PC-9 (cell line): ENCODE measurements at regions not wholly inside any gene's neighbourhood (a gene's known extent, or its start where the extent isn't known, plus 50 kb on each side); places are given as distances from the start of the nearest gene placed in this dataset.

Source experiments
- BruUV-seq: library from RNA; stranded (reverse); fragments of 400-500 nt; replicated peaks from 2 replicates; lab custom pipeline; 2021; lab: Mats Ljungman, UMichigan
- CTCF ChIA-PET: fragments of 300-600 bp; sonication (Branson Sonifier 250); formaldehyde crosslinking; loops from one replicate; lab custom pipeline; 2022; ENCODE audit warnings: antibody characterized with exemption; lab: Charles Lee
- POLR2A ChIA-PET: fragments of 300-600 bp; sonication (Branson Sonifier 250); formaldehyde crosslinking; loops from one replicate; lab custom pipeline; 2022; ENCODE audit warnings: antibody characterized with exemption; ENCODE audit not compliant: unreplicated experiment; lab: Charles Lee
- DNase-seq, 2 experiments: peaks; one replicate each; pipeline versions ENCODE4 v3.0.0 to v3.0.0-alpha.2; 2015 to 2022; ENCODE audit warnings: mixed read lengths in 1 of 2
- H2AFZ ChIP-seq: fragments of 200-600 bp; sonication (generic); 2 replicates; pipeline ENCODE4 v1.8.1; 2017; ENCODE audit warnings: antibody characterized with exemption
- H3F3A ChIP-seq: fragments of 200-600 bp; sonication (generic); 2 replicates; pipeline ENCODE4 v1.8.1; 2017; ENCODE audit warnings: antibody characterized with exemption, mild to moderate bottlenecking, low read depth; ENCODE audit not compliant: insufficient read depth
- H3K27ac ChIP-seq: fragments of 200-600 bp; sonication (generic); 2 replicates; pipeline ENCODE4 v1.6.1; 2016; ENCODE audit warnings: mixed run types
- H3K27me3 ChIP-seq: fragments of 200-600 bp; sonication (generic); 2 replicates; pipeline ENCODE4 v1.6.1; 2016; ENCODE audit warnings: low read depth, mixed run types; ENCODE audit not compliant: insufficient read depth
- H3K36me3 ChIP-seq: fragments of 200-600 bp; sonication (generic); 2 replicates; pipeline ENCODE4 v1.6.1; 2016; ENCODE audit warnings: low read depth, mixed run types
- H3K4me1 ChIP-seq: fragments of 200-600 bp; sonication (generic); replicated peaks from 2 replicates; pipeline ENCODE4 v1.6.1; 2016; ENCODE audit warnings: mixed run types; ENCODE audit not compliant: insufficient read depth
- H3K4me2 ChIP-seq: fragments of 200-600 bp; sonication (generic); 2 replicates; pipeline ENCODE4 v1.6.1; 2017; ENCODE audit warnings: mixed run types
- H3K4me3 ChIP-seq: fragments of 200-600 bp; sonication (generic); 2 replicates; pipeline ENCODE4 v1.6.1; 2016; ENCODE audit warnings: mixed run types
- H3K79me2 ChIP-seq: fragments of 200-600 bp; sonication (generic); 2 replicates; pipeline ENCODE4 v1.6.1; 2017; ENCODE audit warnings: low read depth, mixed run types
- H3K9me2 ChIP-seq: fragments of 200-600 bp; sonication (generic); 2 replicates; pipeline ENCODE4 v1.8.1; 2017; ENCODE audit warnings: mild to moderate bottlenecking; ENCODE audit not compliant: insufficient read depth
- H3K9me3 ChIP-seq: fragments of 200-600 bp; sonication (generic); 2 replicates; pipeline ENCODE4 v1.8.1; 2016; ENCODE audit warnings: low read depth; ENCODE audit not compliant: insufficient read depth
- H4K20me1 ChIP-seq: fragments of 200-600 bp; sonication (generic); 2 replicates; pipeline ENCODE4 v1.8.1; 2017; ENCODE audit not compliant: insufficient read depth
- CTCF ChIP-seq: fragments of 200-600 bp; sonication (generic); conservative IDR thresholded peaks from 2 replicates; pipeline ENCODE4 v1.6.1; 2017; ENCODE audit warnings: mixed run types, antibody characterized with exemption, mild to moderate bottlenecking, moderate library complexity
- EZH2 ChIP-seq: fragments of 200-600 bp; sonication (generic); IDR thresholded peaks from 2 replicates; pipeline ENCODE4 v1.8.0; 2017; ENCODE audit warnings: antibody characterized with exemption, low read depth
- intact Hi-C: fragments of 100-400 bp; cut with micrococcal nuclease; formaldehyde crosslinking; loops from one replicate; pipeline ENCODE4 v1.10.0; 2022; ENCODE audit not compliant: unreplicated experiment

GRCh38 chr12:98208816-98209215 is 306.6 kb upstream of the TMPO start:
- H3K79me2 ChIP-seq = no peaks in the 10 kb centered on the region
- H3F3A ChIP-seq = no peaks in the 10 kb centered on the region
- intact Hi-C loops = no loop called here
- BruUV-seq = no TSS peak
- no peak overlapping the region for H3K4me2 ChIP-seq
- H4K20me1 ChIP-seq = no peaks in the 10 kb centered on the region
- H3K4me1 ChIP-seq = no peaks in the 10 kb centered on the region
- no peaks in the 10 kb centered on the region for H3K36me3 ChIP-seq
- no peak overlapping the region for H2AFZ ChIP-seq
- peaks cover 9% of the 10 kb centered on the region for H3K27me3 ChIP-seq
- no peaks in the 10 kb centered on the region for H3K9me2 ChIP-seq
- CTCF ChIA-PET = no interaction called here
- no peak for DNase-seq
- H3K27ac ChIP-seq = no peak overlapping the region
- H3K9me3 ChIP-seq = no peaks in the 10 kb centered on the region
- POLR2A ChIA-PET = no interaction called here
- no peak overlapping the region for H3K4me3 ChIP-seq
- TF ChIP-seq CTCF (no peak), EZH2 (no peak)

- no peaks in the 10 kb centered on the region for H3F3A ChIP-seq
- no peaks in the 10 kb centered on the region for H3K9me2 ChIP-seq
- no peaks in the 10 kb centered on the region for H4K20me1 ChIP-seq
- no peaks in the 10 kb centered on the region for H3K36me3 ChIP-seq
- H3K79me2 ChIP-seq = no peaks in the 10 kb centered on the region
- intact Hi-C loops = no loop called here
- no peak overlapping the region for H3K4me2 ChIP-seq
- TF ChIP-seq EZH2 (no peak), CTCF (no peak)
- H2AFZ ChIP-seq = no peak overlapping the region
- POLR2A ChIA-PET = no interaction called here
- no peak overlapping the region for H3K4me3 ChIP-seq
- peaks cover 9% of the 10 kb centered on the region; the same call in 1 of the 2 replicates for H3K27me3 ChIP-seq
- no TSS peak for BruUV-seq
- H3K4me1 ChIP-seq = no peaks in the 10 kb centered on the region
- CTCF ChIA-PET = no interaction called here
- no peak for DNase-seq
- no peak overlapping the region for H3K27ac ChIP-seq
- H3K9me3 ChIP-seq = no peaks in the 10 kb centered on the region
Measured at GRCh38 chr12:98211909-98212695, 303.3 kb upstream of the TMPO start.

GRCh38 chr12:98213556-98213955 is 301.8 kb upstream of the TMPO start:
- Histone ChIP-seq H3K9me2 (no peaks in the 10 kb centered on the region), H3K4me3 (no peak overlapping the region), H3K4me2 (no peak overlapping the region), H3K36me3 (no peaks in the 10 kb centered on the region), H3K79me2 (no peaks in the 10 kb centered on the region), H2AFZ (no peak overlapping the region), H4K20me1 (no peaks in the 10 kb centered on the region), H3K27me3 (peaks cover 7% of the 10 kb centered on the region; the same call in 1 of the 2 replicates), H3K9me3 (no peaks in the 10 kb centered on the region), H3K27ac (no peak overlapping the region), H3F3A (no peaks in the 10 kb centered on the region), H3K4me1 (no peaks in the 10 kb centered on the region)
- intact Hi-C loops = no loop called here
- TF ChIP-seq EZH2 = no peak
- TF ChIP-seq CTCF = no peak
- ChIA-PET CTCF (no interaction called here), POLR2A (no interaction called here)
- BruUV-seq = no TSS peak
- no peak for DNase-seq
